ENCODE measurements at regions not wholly inside any gene's neighbourhood (a gene's known extent, or its start where the extent isn't known, plus 50 kb on each side); places are given as distances from the start of the nearest gene placed in this dataset.

DNA sequence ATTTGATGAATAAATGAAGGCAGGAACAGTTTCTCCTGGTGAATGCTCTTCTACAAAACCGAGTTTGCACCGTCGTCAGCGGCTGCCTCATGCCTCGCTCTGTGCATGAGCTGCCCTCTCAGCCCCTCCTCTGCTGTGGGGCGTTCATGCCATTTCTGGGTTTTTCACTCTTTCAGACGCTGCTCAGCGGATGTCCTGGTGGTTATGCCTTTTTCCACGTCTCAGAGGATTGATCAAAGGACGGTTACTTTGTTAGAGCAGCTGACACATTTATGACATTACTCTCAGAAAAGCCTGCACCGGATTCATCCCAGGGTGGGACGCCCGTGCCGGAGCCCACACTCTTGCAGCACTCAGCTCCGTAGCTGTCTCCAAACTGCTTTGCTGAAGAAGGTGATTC, 195.9 kb upstream of the PPP1R26 start:
- in situ Hi-C loops (cut with MboI) (no loop called here), intact Hi-C loops (cut with micrococcal nuclease) (no loop called here)
- Histone ChIP-seq H3K36me3 (ENCODE audit: control insufficient read depth, insufficient read depth, low read length) (no peaks in the 10 kb centered on the region), H3K9me1 (ENCODE audit: control insufficient read depth, insufficient read depth, low read length) (no peaks in the 10 kb centered on the region), H3K4me3 (no peak overlapping the region), H3K27me3 (ENCODE audit: control insufficient read depth in 2 of 2, insufficient read depth in 2 of 2, low read length in 2 of 2) (peaks cover 17 to 55% of the 10 kb centered on the region in 2 experiments; a peak in 4 of 5 replicates), H3K4me2 (ENCODE audit: insufficient read depth, low read length) (no peak overlapping the region), H3K4me1 (replicated peaks in 1 of 2; ENCODE audit: control insufficient read depth in 2 of 2, insufficient read depth in 2 of 2, low read length in 2 of 2) (no peaks in the 10 kb centered on the region), H3K9ac (ENCODE audit: insufficient read depth in 1 of 2, low read depth in 2 of 2, low read length in 2 of 2) (no peak overlapping the region), H3K9me3 (replicated peaks; ENCODE audit: control insufficient read depth, insufficient read depth, low read depth, low read length) (no peaks in the 10 kb centered on the region), H3K79me2 (ENCODE audit: control insufficient read depth, insufficient read depth, low read length) (no peaks in the 10 kb centered on the region), H2AFZ (ENCODE audit: low read depth, low read length) (no peak overlapping the region), H3K27ac (ENCODE audit: extremely low read depth, low read depth, low read length) (no peak overlapping the region), H4K20me1 (replicated peaks; ENCODE audit: control insufficient read depth, insufficient read depth, low read length) (no peaks in the 10 kb centered on the region)
- CTCF ChIA-PET (ENCODE audit: low intra/inter-chr PET ratio): no interaction called here
- DNase-seq (ENCODE audit: extremely low read depth in 1 of 4, low spot score in 3 of 4): no peak
- BruUV-seq (replicated peaks): no TSS peak
- POLR2A ChIA-PET: no interaction called here
- under 1% methylated on average over 15 of the region's 15 CpGs for WGBS (ENCODE audit: insufficient coverage, low coverage, missing lambda C conversion rate)
- no peak for FAIRE-seq
- ATAC-seq: no peak
- TF ChIP-seq THAP7 (CRISPR knock-in tag; IDR thresholded peaks at IDR 0.05): no peak
- TF ChIP-seq ATF3 (IDR thresholded peaks at IDR 0.05): no peak
- TF ChIP-seq ATF3 (CRISPR knock-in tag; conservative IDR thresholded peaks at IDR 0.05): no peak
- TF ChIP-seq, protein P1, sequence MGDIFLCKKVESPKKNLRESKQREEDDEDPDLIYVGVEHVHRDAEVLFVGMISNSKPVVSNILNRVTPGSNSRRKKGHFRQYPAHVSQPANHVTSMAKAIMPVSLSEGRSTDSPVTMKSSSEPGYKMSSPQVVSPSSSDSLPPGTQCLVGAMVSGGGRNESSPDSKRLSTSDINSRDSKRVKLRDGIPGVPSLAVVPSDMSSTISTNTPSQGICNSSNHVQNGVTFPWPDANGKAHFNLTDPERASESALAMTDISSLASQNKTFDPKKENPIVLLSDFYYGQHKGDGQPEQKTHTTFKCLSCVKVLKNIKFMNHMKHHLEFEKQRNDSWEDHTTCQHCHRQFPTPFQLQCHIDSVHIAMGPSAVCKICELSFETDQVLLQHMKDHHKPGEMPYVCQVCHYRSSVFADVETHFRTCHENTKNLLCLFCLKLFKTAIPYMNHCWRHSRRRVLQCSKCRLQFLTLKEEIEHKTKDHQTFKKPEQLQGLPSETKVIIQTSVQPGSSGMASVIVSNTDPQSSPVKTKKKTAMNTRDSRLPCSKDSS (IDR thresholded peaks at IDR 0.05; ENCODE audit: low read depth, partially characterized antibody): no peak
- TF ChIP-seq, protein P2, sequence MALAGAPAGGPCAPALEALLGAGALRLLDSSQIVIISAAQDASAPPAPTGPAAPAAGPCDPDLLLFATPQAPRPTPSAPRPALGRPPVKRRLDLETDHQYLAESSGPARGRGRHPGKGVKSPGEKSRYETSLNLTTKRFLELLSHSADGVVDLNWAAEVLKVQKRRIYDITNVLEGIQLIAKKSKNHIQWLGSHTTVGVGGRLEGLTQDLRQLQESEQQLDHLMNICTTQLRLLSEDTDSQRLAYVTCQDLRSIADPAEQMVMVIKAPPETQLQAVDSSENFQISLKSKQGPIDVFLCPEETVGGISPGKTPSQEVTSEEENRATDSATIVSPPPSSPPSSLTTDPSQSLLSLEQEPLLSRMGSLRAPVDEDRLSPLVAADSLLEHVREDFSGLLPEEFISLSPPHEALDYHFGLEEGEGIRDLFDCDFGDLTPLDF (CRISPR knock-in tag; IDR thresholded peaks at IDR 0.05): no peak
- no peak for TF ChIP-seq ZNF146 (CRISPR knock-in tag; IDR thresholded peaks at IDR 0.05; ENCODE audit: unreplicated experiment)
- no peak for TF ChIP-seq NR4A1 (CRISPR knock-in tag; IDR thresholded peaks at IDR 0.05)
- TF ChIP-seq NR4A1 (tag; IDR thresholded peaks at IDR 0.05): no peak
- no peak for TF ChIP-seq ILK (tag; IDR thresholded peaks at IDR 0.05; ENCODE audit: borderline replicate concordance, low read depth)
- TF ChIP-seq SRSF1 (IDR thresholded peaks at IDR 0.05; ENCODE audit: low read depth, low read length): no peak
- TF ChIP-seq HMG20B (CRISPR knock-in tag; IDR thresholded peaks at IDR 0.05): no peak
- no peak for TF ChIP-seq SOX6 (IDR thresholded peaks at IDR 0.05)
- no peak for TF ChIP-seq TFAM (CRISPR knock-in tag; conservative IDR thresholded peaks at IDR 0.05)

Data from K562 (cell line).